ENCODE measurements at regions not wholly inside any gene's neighbourhood (a gene's known extent, or its start where the extent isn't known, plus 50 kb on each side); places are given as distances from the start of the nearest gene placed in this dataset.
A peak's percentile ranks its signal among the peaks of the same experiment; 100 is the strongest.

DNA sequence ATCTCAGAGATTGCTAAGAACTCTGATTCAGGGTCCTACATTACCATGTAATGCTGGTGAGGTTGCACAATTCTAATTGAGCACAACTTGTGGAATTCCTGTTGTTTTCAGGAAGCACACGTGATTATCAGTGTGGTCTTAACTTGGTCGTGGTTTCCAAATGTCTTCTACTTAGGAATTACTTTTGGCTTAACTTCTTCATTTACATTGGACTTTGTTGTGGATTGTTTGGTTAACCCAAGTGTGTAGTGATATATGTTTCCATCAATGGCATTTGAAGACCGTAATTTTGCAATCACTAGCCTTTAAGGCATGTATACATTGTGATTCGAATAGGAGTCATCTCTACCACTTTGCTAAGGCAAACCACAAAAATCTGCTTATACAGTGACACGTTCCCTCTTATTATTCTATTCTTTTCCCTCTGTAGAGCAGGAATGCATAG lies 373.3 kb downstream of the IRS1 start:
- Histone ChIP-seq H3K27ac (peak overlapping the region; percentile 99), H3K9ac (0 out of 2 replicates have a peak overlapping the region, but pooled peaks have one; percentile 5), H3K79me2 (ENCODE audit: insufficient read depth) (no peaks in the 10 kb centered on the region), H3K4me1 (ENCODE audit: insufficient read depth) (peaks cover 62% of the 10 kb centered on the region), H2AFZ (no peak overlapping the region), H4K20me1 (ENCODE audit: insufficient read depth) (no peaks in the 10 kb centered on the region), H3F3A (ENCODE audit: insufficient read depth) (peaks cover 42% of the 10 kb centered on the region), H3K36me3 (ENCODE audit: low read depth) (no peaks in the 10 kb centered on the region), H3K9me3 (ENCODE audit: low read depth) (no peaks in the 10 kb centered on the region), H3K9me2 (ENCODE audit: insufficient read depth) (no peaks in the 10 kb centered on the region), H3K4me3 (no peak overlapping the region; the same call in 1 of the 2 replicates), H3K27me3 (replicated peaks; ENCODE audit: insufficient read depth) (no peaks in the 10 kb centered on the region), H3K4me2 (ENCODE audit: unreplicated experiment) (peak overlapping the region; percentile 64)
- WGBS, 2 experiments (ENCODE audit: low coverage in 1 of 2, low lambda C conversion rate in 2 of 2, missing lambda C conversion rate in 2 of 2) = 2% methylated on average over 5 of the region's 5 CpGs
- 0 out of 2 replicates have a peak, but pooled peaks have one; percentile 64 for TF ChIP-seq EZH2phosphoT487 (IDR thresholded peaks at IDR 0.05; ENCODE audit: insufficient read depth, low read depth)
- no peak for TF ChIP-seq EZH2 (IDR thresholded peaks at IDR 0.05; ENCODE audit: insufficient read depth, poor library complexity, severe bottlenecking)
- peak; percentile 90 for DNase-seq
- in situ Hi-C loops (cut with MboI) = loop anchor here (10.0 kb wide), 1 partner anchor 368 kb away; the partner anchor contains the start of gene IRS1

DNA sequence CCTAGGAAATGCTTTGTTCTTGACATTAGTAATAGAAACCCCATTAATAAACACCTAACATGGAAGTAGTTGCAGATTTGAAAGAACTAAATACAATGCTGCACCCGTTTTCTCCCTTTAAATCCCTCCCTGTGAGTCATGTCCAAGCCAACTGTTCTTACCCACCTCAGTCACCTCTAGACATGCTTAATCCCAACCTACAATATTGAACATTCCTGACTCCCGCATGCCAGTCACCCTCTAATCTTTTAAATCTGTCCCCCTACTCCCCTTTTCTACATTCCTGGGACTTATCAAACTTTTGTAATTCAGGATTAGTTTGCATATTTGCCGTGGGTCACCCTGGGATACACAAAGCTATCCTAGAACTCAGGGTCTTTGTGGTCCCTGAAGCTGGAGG lies 374.6 kb downstream of the IRS1 start:
- H3K4me2 ChIP-seq (ENCODE audit: unreplicated experiment) = no peak overlapping the region
- no peaks in the 10 kb centered on the region for H3K9me3 ChIP-seq (ENCODE audit: low read depth)
- H3K27ac ChIP-seq = peak overlapping the region; percentile 99
- no peaks in the 10 kb centered on the region for H3K27me3 ChIP-seq (replicated peaks; ENCODE audit: insufficient read depth)
- no peak for DNase-seq
- H3K4me1 ChIP-seq (ENCODE audit: insufficient read depth) = peaks cover 61% of the 10 kb centered on the region
- H2AFZ ChIP-seq = no peak overlapping the region
- no peak overlapping the region for H3K4me3 ChIP-seq
- no peak for TF ChIP-seq EZH2 (IDR thresholded peaks at IDR 0.05; ENCODE audit: insufficient read depth, poor library complexity, severe bottlenecking)
- no peak for TF ChIP-seq EZH2phosphoT487 (IDR thresholded peaks at IDR 0.05; ENCODE audit: insufficient read depth, low read depth)
- in situ Hi-C loops (cut with MboI) = loop anchor here (10.0 kb wide), 1 partner anchor 370 kb away; the partner anchor contains the start of gene IRS1
- no peak overlapping the region for H3K9ac ChIP-seq
- peaks cover 47% of the 10 kb centered on the region for H3F3A ChIP-seq (ENCODE audit: insufficient read depth)
- no peaks in the 10 kb centered on the region for H4K20me1 ChIP-seq (ENCODE audit: insufficient read depth)
- 96 to 97% methylated on average over 3 of the region's 3 CpGs for WGBS, 2 experiments (ENCODE audit: low coverage in 1 of 2, low lambda C conversion rate in 2 of 2, missing lambda C conversion rate in 2 of 2)
- no peaks in the 10 kb centered on the region for H3K79me2 ChIP-seq (ENCODE audit: insufficient read depth)
- no peaks in the 10 kb centered on the region for H3K36me3 ChIP-seq (ENCODE audit: low read depth)
- no peaks in the 10 kb centered on the region for H3K9me2 ChIP-seq (ENCODE audit: insufficient read depth)

DNA sequence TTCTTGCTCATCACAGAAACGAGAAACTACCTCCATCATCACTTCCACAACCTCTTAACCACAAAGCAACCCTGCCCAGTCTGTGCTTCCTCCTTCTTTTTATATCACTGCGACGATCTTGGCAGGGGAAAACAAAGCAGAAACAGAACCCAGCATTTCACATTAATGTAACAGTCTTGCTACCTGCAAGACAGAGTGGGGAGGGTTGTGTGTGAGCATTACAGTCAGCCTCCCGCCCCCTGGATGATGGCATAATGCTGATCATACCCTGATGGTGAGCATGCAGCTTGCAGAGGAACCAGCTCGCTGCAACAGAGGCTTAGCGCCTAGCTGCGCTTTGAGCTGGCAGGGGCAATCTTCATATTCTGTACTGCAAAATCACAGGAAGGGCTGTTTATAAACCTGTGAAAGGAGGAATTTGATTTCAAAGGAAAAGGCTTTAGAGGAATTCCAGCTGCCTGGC lies 376.1 kb downstream of the IRS1 start:
- Histone ChIP-seq H3K27me3 (replicated peaks; ENCODE audit: insufficient read depth) (no peaks in the 10 kb centered on the region), H3K4me3 (no peak overlapping the region), H3K36me3 (ENCODE audit: low read depth) (no peaks in the 10 kb centered on the region), H3K4me2 (ENCODE audit: unreplicated experiment) (no peak overlapping the region), H3K9ac (no peak overlapping the region), H3K79me2 (ENCODE audit: insufficient read depth) (no peaks in the 10 kb centered on the region), H3K9me3 (ENCODE audit: low read depth) (no peaks in the 10 kb centered on the region), H3F3A (ENCODE audit: insufficient read depth) (peaks cover 41% of the 10 kb centered on the region), H3K27ac (no peak overlapping the region), H3K4me1 (ENCODE audit: insufficient read depth) (peaks cover 48% of the 10 kb centered on the region), H2AFZ (no peak overlapping the region), H3K9me2 (ENCODE audit: insufficient read depth) (no peaks in the 10 kb centered on the region), H4K20me1 (ENCODE audit: insufficient read depth) (no peaks in the 10 kb centered on the region)
- TF ChIP-seq EZH2phosphoT487 (IDR thresholded peaks at IDR 0.05; ENCODE audit: insufficient read depth, low read depth) (no peak), EZH2 (IDR thresholded peaks at IDR 0.05; ENCODE audit: insufficient read depth, poor library complexity, severe bottlenecking) (no peak)
- WGBS, 2 experiments (ENCODE audit: low coverage in 1 of 2, low lambda C conversion rate in 2 of 2, missing lambda C conversion rate in 2 of 2) = 57 to 64% methylated on average over 7 of the region's 7 CpGs
- DNase-seq = peak; percentile 59
- in situ Hi-C loops (cut with MboI) = loop anchor here (10.0 kb wide), 1 partner anchor 371 kb away; the partner anchor contains the start of gene IRS1

- H3K27ac ChIP-seq = no peak overlapping the region
- in situ Hi-C loops (cut with MboI) = loop anchor here (10.0 kb wide), 1 partner anchor 374 kb away; the partner anchor contains the start of gene IRS1
- no peak overlapping the region for H3K9ac ChIP-seq
- H2AFZ ChIP-seq = no peak overlapping the region
- H3K9me2 ChIP-seq (ENCODE audit: insufficient read depth) = no peaks in the 10 kb centered on the region
- no peak overlapping the region for H3K4me3 ChIP-seq
- H3K4me1 ChIP-seq (ENCODE audit: insufficient read depth) = peaks cover 20% of the 10 kb centered on the region
- no peaks in the 10 kb centered on the region for H3K9me3 ChIP-seq (ENCODE audit: low read depth)
- no peak for TF ChIP-seq EZH2phosphoT487 (IDR thresholded peaks at IDR 0.05; ENCODE audit: insufficient read depth, low read depth)
- TF ChIP-seq EZH2 (IDR thresholded peaks at IDR 0.05; ENCODE audit: insufficient read depth, poor library complexity, severe bottlenecking) = no peak
- H3K79me2 ChIP-seq (ENCODE audit: insufficient read depth) = no peaks in the 10 kb centered on the region
- no peaks in the 10 kb centered on the region for H4K20me1 ChIP-seq (ENCODE audit: insufficient read depth)
- peaks cover 23% of the 10 kb centered on the region for H3F3A ChIP-seq (ENCODE audit: insufficient read depth)
- peak; percentile 79 for DNase-seq
- no peak overlapping the region for H3K4me2 ChIP-seq (ENCODE audit: unreplicated experiment)
- H3K27me3 ChIP-seq (replicated peaks; ENCODE audit: insufficient read depth) = no peaks in the 10 kb centered on the region
- H3K36me3 ChIP-seq (ENCODE audit: low read depth) = no peaks in the 10 kb centered on the region
Observed at GRCh38 chr2:226420646-226421045, 379.0 kb downstream of the IRS1 start.

All from GM23248 (cell line).